Aorta (tissue), 5 donors: ENCODE measurements at regions not wholly inside any gene's neighbourhood (a gene's known extent, or its start where the extent isn't known, plus 50 kb on each side); places are given as distances from the start of the nearest gene placed in this dataset.
"Not testable (repeated sequence)": the region's sequence is repeated elsewhere in the genome, so short reads cannot be mapped to it uniquely, and the experiment has no call there.

Experiments used
- ATAC-seq: fragments of 200-7000 bp; cut with Tn5 transposase; one replicate; pipeline ENCODE4 v1.9.1; 2022; ENCODE audit warnings: moderate library complexity; ENCODE audit not compliant: low FRiP score
- DNase-seq, 2 donors: peaks; one replicate each; pipeline ENCODE4 v3.0.0-alpha.2; 2020
- H3K27ac ChIP-seq, 2 donors: one replicate each; pipeline ENCODE4 v1.5.1; 2013; ENCODE audit warnings: low read length in 2 of 2, mild to moderate bottlenecking in 2 of 2, moderate library complexity in 2 of 2, control low read depth in 1 of 2, inconsistent platforms in 1 of 2, low read depth in 1 of 2
- H3K27me3 ChIP-seq, 2 donors: one replicate each; pipeline ENCODE4 v1.6.1; 2013; ENCODE audit warnings: control low read depth in 1 of 2, low read length in 1 of 2, mild to moderate bottlenecking in 1 of 2, moderate library complexity in 1 of 2; ENCODE audit not compliant: insufficient read depth in 2 of 2, control insufficient read depth in 1 of 2
- H3K36me3 ChIP-seq, 2 donors: one replicate each; pipeline ENCODE4 v1.6.1; 2013; ENCODE audit warnings: control low read depth in 1 of 2, low read length in 1 of 2, mild to moderate bottlenecking in 1 of 2; ENCODE audit not compliant: insufficient read depth in 2 of 2, control insufficient read depth in 1 of 2
- H3K4me1 ChIP-seq, 2 donors: one replicate each; pipeline ENCODE4 v1.6.1; 2013; ENCODE audit warnings: low read length in 2 of 2, control low read depth in 1 of 2, mild to moderate bottlenecking in 1 of 2, moderate library complexity in 1 of 2; ENCODE audit not compliant: insufficient read depth in 2 of 2, control insufficient read depth in 1 of 2
- H3K4me3 ChIP-seq, 2 donors: one replicate each; pipeline ENCODE4 v1.5.1; 2013; ENCODE audit warnings: low read length in 2 of 2, control low read depth in 1 of 2, mild to moderate bottlenecking in 1 of 2
- H3K9me3 ChIP-seq: one replicate; pipeline ENCODE4 v1.6.1; 2013; ENCODE audit warnings: mild to moderate bottlenecking, low read length; ENCODE audit not compliant: control insufficient read depth
- WGBS, 2 donors: extraction: QIAGEN DNeasy Blood & Tissue Kit; methylation state at CpG; one replicate each; pipeline ENCODE4 v1.1.7; 2013; 5-methylcytosine and 5-hydroxymethylcytosine counted together
- intact Hi-C, 2 donors: fragments of 100-400 bp; cut with DNase I; formaldehyde crosslinking; loops; one replicate each; pipeline versions ENCODE4 v1.14.2 to v1.15.0; 2022
- donor health status: healthy with polysubstance abuse.
- donor health status: Bipolar disorder and iron deficiency.
- donor health status: DM: no; HTN: no; CAD: no.
- donor health status: DM: no; HTN: no; CAD: no.
- donor health status: DM: yes; HTN: yes; CAD: no.

DNA sequence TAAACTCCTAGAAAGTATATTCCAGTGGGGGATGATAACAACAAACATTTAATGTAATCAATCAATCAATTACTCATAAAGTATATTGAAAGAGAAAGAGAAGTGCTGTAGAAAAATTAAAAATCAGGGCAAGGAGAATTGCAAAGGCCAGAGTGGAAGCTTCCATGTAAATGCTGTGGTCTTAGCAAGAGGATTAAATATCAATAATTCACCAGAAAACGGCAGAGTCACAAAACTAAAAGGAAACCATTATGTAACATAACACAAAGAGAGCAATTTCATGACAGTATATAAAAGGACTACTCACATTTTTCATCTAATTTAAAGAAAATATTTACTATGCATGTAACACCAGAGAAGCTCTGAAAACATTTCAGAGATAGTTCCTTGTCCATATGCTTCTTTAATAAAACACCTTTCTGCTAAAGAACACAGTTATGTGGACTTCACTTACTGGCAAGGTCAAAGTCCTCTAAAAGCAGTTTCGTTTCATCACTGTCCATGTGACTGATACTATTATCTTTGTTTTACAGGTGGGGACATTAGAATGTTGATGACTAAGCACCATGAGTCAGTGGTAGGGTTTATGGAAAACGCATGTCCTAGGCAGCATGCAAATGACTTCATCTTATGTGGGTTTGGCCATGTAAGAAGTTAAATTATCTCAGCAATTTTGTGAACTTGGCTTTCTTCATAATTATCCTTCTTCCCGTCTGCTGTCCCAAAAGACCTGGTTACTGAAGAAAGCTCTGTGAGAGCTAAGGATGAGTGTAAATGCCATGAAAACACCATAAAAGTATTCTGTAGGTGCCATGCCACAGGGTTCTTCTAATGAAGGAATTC is 185.8 kb upstream of the TENT5A start:
- DNase-seq (no peak), ATAC-seq (peak; percentile 58)
- Histone ChIP-seq H3K36me3 (no peaks in the 10 kb centered on the region), H3K27me3 (no peaks in the 10 kb centered on the region), H3K4me3 (no peak overlapping the region), H3K9me3 (no peaks in the 10 kb centered on the region), H3K27ac (peak overlapping the region in 1 of 2 donors; percentile 43), H3K4me1 (peaks cover 4 to 9% of the 10 kb centered on the region in 2 donors)
- WGBS, 2 donors: 24 to 29% methylated on average over 4 of the region's 4 CpGs
- intact Hi-C loops: no loop called here

GRCh38 chr6:81937296-81937937 is 184.9 kb upstream of the TENT5A start:
- Histone ChIP-seq H3K27me3 (no peaks in the 10 kb centered on the region), H3K4me1 (peaks cover 4 to 9% of the 10 kb centered on the region in 2 donors), H3K27ac (no peak overlapping the region), H3K9me3 (no peaks in the 10 kb centered on the region), H3K4me3 (no peak overlapping the region), H3K36me3 (no peaks in the 10 kb centered on the region)
- WGBS, 2 donors: 85 to 95% methylated on average over 6 of the region's 6 CpGs
- intact Hi-C loops: no loop called here
- DNase-seq: no peak
- no peak for ATAC-seq

GRCh38 chr6:81934936-81935335 is 182.5 kb upstream of the TENT5A start:
- ATAC-seq (no peak), DNase-seq (no peak)
- intact Hi-C loops: no loop called here
- no peaks in the 10 kb centered on the region for H3K27me3 ChIP-seq
- H3K4me1 ChIP-seq: peaks cover 4 to 8% of the 10 kb centered on the region in 2 donors
- no peak overlapping the region for H3K27ac ChIP-seq
- 5 to 15% methylated on average over 1 of the region's 1 CpG for WGBS, 2 donors
- H3K9me3 ChIP-seq: no peaks in the 10 kb centered on the region
- H3K4me3 ChIP-seq: no peak overlapping the region
- H3K36me3 ChIP-seq: no peaks in the 10 kb centered on the region

DNA sequence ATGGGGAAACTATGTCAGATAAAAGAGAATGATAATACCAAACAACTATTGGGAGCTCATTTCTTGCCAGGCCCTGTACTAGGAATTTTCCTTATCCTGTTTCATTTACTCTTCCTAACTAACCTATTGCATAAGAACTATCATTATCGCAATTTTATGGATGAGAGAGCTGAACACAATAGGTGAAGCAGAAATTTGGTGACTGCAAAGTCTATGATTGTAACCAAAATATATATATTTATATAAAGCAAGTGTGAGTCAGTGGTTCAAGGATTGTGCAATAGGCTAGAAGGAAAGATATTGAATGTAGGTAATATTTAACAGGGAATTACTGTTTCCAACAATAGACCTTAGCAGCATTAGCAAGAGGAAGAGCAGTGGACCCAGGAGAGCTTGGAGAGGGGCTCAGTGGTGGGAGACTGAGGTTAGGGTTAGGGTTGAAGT is 181.1 kb upstream of the TENT5A start:
- H3K27me3 ChIP-seq: no peaks in the 10 kb centered on the region
- no peaks in the 10 kb centered on the region for H3K36me3 ChIP-seq
- WGBS, 2 donors: 97 to 99% methylated on average over 1 of the region's 1 CpG
- intact Hi-C loops: no loop called here
- ATAC-seq (no peak), DNase-seq (no peak)
- no peaks in the 10 kb centered on the region for H3K9me3 ChIP-seq
- peaks cover 0 to 2% of the 10 kb centered on the region in 2 donors for H3K4me1 ChIP-seq
- no peak overlapping the region for H3K27ac ChIP-seq
- H3K4me3 ChIP-seq: no peak overlapping the region

DNA sequence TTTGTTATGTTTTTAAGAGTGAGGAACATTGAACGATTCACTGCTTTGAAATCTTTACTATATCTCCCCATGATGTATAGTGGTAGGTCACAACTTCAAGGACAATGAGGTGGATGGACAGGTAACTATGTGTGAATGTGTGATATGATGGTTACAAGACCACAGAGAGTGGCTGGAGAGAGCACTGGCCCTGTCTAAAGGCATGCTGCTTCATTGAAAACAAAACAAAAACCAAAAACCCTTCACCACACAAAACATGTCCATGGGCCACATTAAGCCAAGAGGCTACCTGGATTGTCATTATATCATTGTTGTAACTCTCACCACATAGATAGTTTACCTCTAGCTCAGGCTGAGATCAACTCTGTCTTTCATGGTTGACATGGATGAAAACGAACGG is 180.6 kb upstream of the TENT5A start:
- 95 to 98% methylated on average over 3 of the region's 3 CpGs for WGBS, 2 donors
- Histone ChIP-seq H3K9me3 (no peaks in the 10 kb centered on the region), H3K27ac (no peak overlapping the region), H3K36me3 (no peaks in the 10 kb centered on the region), H3K27me3 (no peaks in the 10 kb centered on the region), H3K4me3 (no peak overlapping the region), H3K4me1 (peaks cover 0 to 2% of the 10 kb centered on the region in 2 donors)
- ATAC-seq (no peak), DNase-seq (no peak)
- intact Hi-C loops: no loop called here

DNA sequence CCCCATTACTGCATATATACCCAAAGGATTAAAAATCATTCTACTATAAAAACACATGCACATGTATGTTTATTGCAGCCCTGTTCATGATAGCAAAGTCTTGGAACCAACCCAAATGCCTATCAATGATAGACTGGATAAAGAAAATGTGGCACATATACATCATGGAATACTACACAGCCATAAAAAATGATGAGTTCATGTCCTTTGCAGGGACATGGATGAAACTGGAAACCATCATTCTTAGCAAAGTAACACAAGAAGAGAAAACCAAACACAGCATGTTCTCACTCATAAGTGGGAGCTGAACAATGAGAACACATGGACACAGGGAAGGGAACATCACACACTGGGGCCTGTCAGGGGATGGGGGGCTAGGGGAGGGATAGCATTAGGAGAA is 180.0 kb upstream of the TENT5A start:
- H3K36me3 ChIP-seq, H3K27me3 ChIP-seq, H3K9me3 ChIP-seq, H3K4me3 ChIP-seq, intact Hi-C loops, H3K4me1 ChIP-seq, ATAC-seq, H3K27ac ChIP-seq, DNase-seq: not testable (repeated sequence)

- Histone ChIP-seq H3K36me3 (no peaks in the 10 kb centered on the region), H3K4me3 (no peak overlapping the region), H3K9me3 (no peaks in the 10 kb centered on the region), H3K27me3 (no peaks in the 10 kb centered on the region), H3K4me1 (no peaks in the 10 kb centered on the region), H3K27ac (no peak overlapping the region)
- ATAC-seq (no peak), DNase-seq (no peak)
- WGBS, 2 donors: 10 to 16% methylated on average over 3 of the region's 3 CpGs
- intact Hi-C loops: no loop called here
Observed at GRCh38 chr6:81929828-81930227, 177.3 kb upstream of the TENT5A start.

DNA sequence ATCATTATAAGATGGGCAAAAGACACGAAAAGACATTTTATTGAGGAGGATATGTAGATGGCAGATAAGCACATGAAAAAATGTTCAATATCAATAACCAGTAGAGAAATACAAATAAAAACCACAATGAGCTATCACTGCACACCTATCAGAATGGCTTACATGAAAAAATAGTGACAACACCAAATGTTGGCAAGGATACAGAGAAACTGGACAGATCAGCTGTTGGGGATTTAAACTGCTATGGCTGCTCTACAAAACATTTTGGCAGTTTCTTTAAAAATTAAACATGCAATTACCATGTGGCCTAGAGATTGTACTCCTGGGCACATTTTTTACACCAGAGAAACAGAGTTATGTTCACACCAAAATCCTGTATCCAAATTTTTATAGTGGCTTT is 172.7 kb upstream of the TENT5A start:
- H3K27ac ChIP-seq: no peak overlapping the region
- DNase-seq: no peak
- intact Hi-C loops: no loop called here
- no peak for ATAC-seq
- no peaks in the 10 kb centered on the region for H3K27me3 ChIP-seq
- no peak overlapping the region for H3K4me3 ChIP-seq
- H3K9me3 ChIP-seq: no peaks in the 10 kb centered on the region
- no peaks in the 10 kb centered on the region for H3K36me3 ChIP-seq
- 96 to 98% methylated on average over 1 of the region's 1 CpG for WGBS, 2 donors
- no peaks in the 10 kb centered on the region for H3K4me1 ChIP-seq
